ENCODE measurements at regions not wholly inside any gene's neighbourhood (a gene's known extent, or its start where the extent isn't known, plus 50 kb on each side); places are given as distances from the start of the nearest gene placed in this dataset.

- DNase-seq = no peak
Measured at GRCh38 chr6:92827104-92827503, 592.3 kb downstream of the EPHA7 start.

GRCh38 chr6:92826633-92827032, 592.7 kb downstream of the EPHA7 start:
- DNase-seq = no peak

- peak in 1 of 3 donors; percentile 2 for DNase-seq
Measured at GRCh38 chr6:92822222-92822621, 597.1 kb downstream of the EPHA7 start.

GRCh38 chr6:92820601-92821000, 598.8 kb downstream of the EPHA7 start:
- DNase-seq = peak in 2 of 3 donors; percentile 12 to 53

- DNase-seq = peak in 1 of 3 donors; percentile 21
Measured at GRCh38 chr6:92810913-92811312, 608.4 kb downstream of the EPHA7 start.

GRCh38 chr6:92806254-92806653, 613.1 kb downstream of the EPHA7 start:
- no peak for DNase-seq

- DNase-seq = no peak
Measured at GRCh38 chr6:92791403-92791802, 628.0 kb downstream of the EPHA7 start.

- DNase-seq = no peak
Measured at GRCh38 chr6:92790381-92790780, 629.0 kb downstream of the EPHA7 start.

- DNase-seq = no peak
Measured at GRCh38 chr6:92784235-92784634, 635.1 kb downstream of the EPHA7 start.

- peak; percentile 49 to 61 (median 51) for DNase-seq
Measured at GRCh38 chr6:92779746-92780145, 639.6 kb downstream of the EPHA7 start.

- peak; percentile 19 to 66 (median 21) for DNase-seq
Measured at GRCh38 chr6:92777146-92777740, 642.1 kb downstream of the EPHA7 start.

GRCh38 chr6:92770540-92770939, 648.8 kb downstream of the EPHA7 start:
- DNase-seq = no peak

- no peak for DNase-seq
Measured at GRCh38 chr6:92767101-92767500, 652.3 kb downstream of the EPHA7 start.

GRCh38 chr6:92763680-92764079, 655.7 kb downstream of the EPHA7 start:
- peak in 1 of 3 donors; percentile 18 for DNase-seq

GRCh38 chr6:92763274-92763584, 656.1 kb downstream of the EPHA7 start:
- no peak for DNase-seq

GRCh38 chr6:92762443-92763273, 656.7 kb downstream of the EPHA7 start:
- DNase-seq = peak in 1 of 3 donors; percentile 22

GRCh38 chr6:92759178-92759577, 660.2 kb downstream of the EPHA7 start:
- no peak for DNase-seq

GRCh38 chr6:92757925-92758324, 661.4 kb downstream of the EPHA7 start:
- DNase-seq = no peak

GRCh38 chr6:92756912-92757311, 662.4 kb downstream of the EPHA7 start:
- DNase-seq = no peak

- DNase-seq = no peak
Measured at GRCh38 chr6:92753956-92754355, 665.4 kb downstream of the EPHA7 start.

GRCh38 chr6:92752114-92752513, 667.2 kb downstream of the EPHA7 start:
- DNase-seq = no peak

GRCh38 chr6:92748131-92748530, 671.2 kb downstream of the EPHA7 start:
- DNase-seq = no peak

- DNase-seq = no peak
Measured at GRCh38 chr6:92737983-92738382, 681.4 kb downstream of the EPHA7 start.
